Myocyte (in vitro differentiated cells): ENCODE measurements at regions not wholly inside any gene's neighbourhood (a gene's known extent, or its start where the extent isn't known, plus 50 kb on each side); places are given as distances from the start of the nearest gene placed in this dataset.

Experiments
- DNase-seq: peaks from one replicate; pipeline ENCODE4 v3.0.0-alpha.2; 2012; ENCODE audit warnings: low read depth

GRCh38 chr4:58214376-58214775 lies 1104.2 kb upstream of the IGFBP7 start:
- DNase-seq, result no peak

GRCh38 chr4:58209551-58209950 lies 1099.4 kb upstream of the IGFBP7 start:
- DNase-seq, result no peak

GRCh38 chr4:58209001-58209400 lies 1098.8 kb upstream of the IGFBP7 start:
- no peak for DNase-seq

GRCh38 chr4:58205446-58206235 lies 1095.5 kb upstream of the IGFBP7 start:
- no peak for DNase-seq

- no peak for DNase-seq
Observed at GRCh38 chr4:58192217-58192616, 1082.0 kb upstream of the IGFBP7 start.

- DNase-seq, result no peak
Observed at GRCh38 chr4:58191109-58191508, 1080.9 kb upstream of the IGFBP7 start.

- DNase-seq, result no peak
Observed at GRCh38 chr4:58188316-58188715, 1078.1 kb upstream of the IGFBP7 start.

- DNase-seq, result no peak
Observed at GRCh38 chr4:58175024-58175423, 1064.8 kb upstream of the IGFBP7 start.

- no peak for DNase-seq
Observed at GRCh38 chr4:58166490-58166889, 1056.3 kb upstream of the IGFBP7 start.

- no peak for DNase-seq
Observed at GRCh38 chr4:58163156-58163555, 1053.0 kb upstream of the IGFBP7 start.

GRCh38 chr4:58149404-58150085 lies 1039.4 kb upstream of the IGFBP7 start:
- no peak for DNase-seq

- DNase-seq, result no peak
Observed at GRCh38 chr4:58144721-58145120, 1034.5 kb upstream of the IGFBP7 start.

- no peak for DNase-seq
Observed at GRCh38 chr4:58138786-58139668, 1028.8 kb upstream of the IGFBP7 start.

GRCh38 chr4:58136604-58137003 lies 1026.4 kb upstream of the IGFBP7 start:
- DNase-seq, result no peak

- DNase-seq, result no peak
Observed at GRCh38 chr4:58127680-58128079, 1017.5 kb upstream of the IGFBP7 start.

GRCh38 chr4:58119298-58119697 lies 1009.1 kb upstream of the IGFBP7 start:
- no peak for DNase-seq

GRCh38 chr4:58113126-58113525 lies 1002.9 kb upstream of the IGFBP7 start:
- DNase-seq, result no peak

- DNase-seq, result no peak
Observed at GRCh38 chr4:58111818-58112217, 1001.6 kb upstream of the IGFBP7 start.

GRCh38 chr4:58093352-58093751 lies 983.2 kb upstream of the IGFBP7 start:
- no peak for DNase-seq

- DNase-seq, result no peak
Observed at GRCh38 chr4:58090539-58090938, 980.4 kb upstream of the IGFBP7 start.

GRCh38 chr4:58081356-58081755 lies 971.2 kb upstream of the IGFBP7 start:
- no peak for DNase-seq

GRCh38 chr4:58075724-58076123 lies 965.5 kb upstream of the IGFBP7 start:
- DNase-seq, result no peak
